GM12878 (cell line): ENCODE measurements at regions not wholly inside any gene's neighbourhood (a gene's known extent, or its start where the extent isn't known, plus 50 kb on each side); places are given as distances from the start of the nearest gene placed in this dataset.

Source experiments
- ATF3 ChIP-seq: IDR thresholded peaks from 2 replicates; pipeline ENCODE4 v1.6.1; 2011; ENCODE audit warnings: low read depth, mild to moderate bottlenecking, low read length, moderate library complexity, borderline replicate concordance; ENCODE audit errors: extremely low read depth
- BHLHE40 ChIP-seq, 2 experiments: fragments of 450-650 bp in 1 of 2; IDR thresholded peaks; 2 replicates each; pipeline ENCODE4 v1.6.1; 2011 to 2017; ENCODE audit warnings: low read depth in 2 of 2, borderline replicate concordance in 1 of 2, improper control_type of control experiment in 1 of 2, low read length in 1 of 2, mild to moderate bottlenecking in 1 of 2
- CBX5 ChIP-seq: sonication (generic); IDR thresholded peaks from 2 replicates; pipeline ENCODE4 v1.6.1; 2016; ENCODE audit warnings: low read depth, moderate library complexity, mild to moderate bottlenecking, inconsistent platforms
- IKZF2 ChIP-seq, 2 experiments: fragments of 450-650 bp; IDR thresholded peaks; 2 replicates each; pipeline ENCODE4 v1.6.1; 2017; ENCODE audit warnings: mild to moderate bottlenecking in 2 of 2, moderate library complexity in 2 of 2
- IRF5 ChIP-seq: fragments of 450-650 bp; IDR thresholded peaks from 2 replicates; pipeline ENCODE4 v1.6.1; 2017; ENCODE audit warnings: borderline replicate concordance
- MEF2B ChIP-seq: fragments of 450-650 bp; IDR thresholded peaks from 2 replicates; pipeline ENCODE4 v1.6.1; 2018; ENCODE audit warnings: mild to moderate bottlenecking, moderate library complexity; ENCODE audit not compliant: partially characterized antibody, poor library complexity, severe bottlenecking
- NFYB ChIP-seq: IDR thresholded peaks from 2 replicates; pipeline ENCODE4 v1.6.1; 2011; ENCODE audit warnings: low read depth, mild to moderate bottlenecking, low read length, improper control_type of control experiment, moderate library complexity; ENCODE audit not compliant: insufficient read depth
- SPI1 ChIP-seq: IDR thresholded peaks from 2 replicates; pipeline ENCODE4 v1.6.1; 2011; ENCODE audit warnings: low read depth, mild to moderate bottlenecking, low read length, moderate library complexity, borderline replicate concordance; ENCODE audit not compliant: insufficient read depth
- SUPT20H ChIP-seq: IDR thresholded peaks from 2 replicates; pipeline ENCODE4 v1.6.1; 2011; ENCODE audit warnings: low read depth, mild to moderate bottlenecking, low read length, moderate library complexity, borderline replicate concordance; ENCODE audit not compliant: control insufficient read depth
- TARDBP ChIP-seq: IDR thresholded peaks from 2 replicates; pipeline ENCODE4 v1.6.1; 2016; ENCODE audit warnings: borderline replicate concordance
- ZNF592 ChIP-seq: fragments of 450-650 bp; IDR thresholded peaks from 2 replicates; pipeline ENCODE4 v1.6.1; 2017; ENCODE audit warnings: mild to moderate bottlenecking, moderate library complexity

- TF ChIP-seq IRF5 (no peak), SUPT20H (no peak), BHLHE40 (IDR thresholded peaks at IDR 0.05; ENCODE audit: borderline replicate concordance in 1 of 2, low read depth in 2 of 2, low read length in 1 of 2) (no peak), ZNF592 (no peak), NFYB (no peak), CBX5 (no peak), TARDBP (no peak), SPI1 (no peak), ATF3 (no peak), IKZF2 (IDR thresholded peaks at IDR 0.05) (no peak), MEF2B (no peak)
- TF ChIP-seq, all 136 proteins: peak for 0
These were observed 711.8 kb upstream of the LRFN5 start (continued) for GRCh38 chr14:40894846-40895245.
